D721Med (cell line): ENCODE measurements at regions not wholly inside any gene's neighbourhood (a gene's known extent, or its start where the extent isn't known, plus 50 kb on each side); places are given as distances from the start of the nearest gene placed in this dataset.
A peak's percentile ranks its signal among the peaks of the same experiment; 100 is the strongest.

Source experiments
- DNase-seq: peaks from one replicate; pipeline ENCODE4 v3.0.0; 2011; ENCODE audit warnings: low spot score; ENCODE audit not compliant: insufficient read length
- FAIRE-seq: peaks from 2 replicates; lab custom pipeline; 2011; peaks lifted over from hg19 to GRCh38; lab: Jason Lieb, UNC
- CTCF ChIP-seq: IDR thresholded peaks from 2 replicates; pipeline ENCODE4 v1.5.1; 2012; ENCODE audit warnings: mild to moderate bottlenecking, control low read depth; ENCODE audit not compliant: insufficient read depth; ENCODE audit errors: missing control alignments

- peak; percentile 23 for TF ChIP-seq CTCF
- FAIRE-seq: no peak
- no peak for DNase-seq
Measured at GRCh38 chr13:81714513-81714912, 1373.6 kb upstream of the SPRY2 start.

GRCh38 chr13:81713201-81713600, 1372.3 kb upstream of the SPRY2 start:
- DNase-seq: no peak
- no peak for FAIRE-seq
- TF ChIP-seq CTCF: no peak

GRCh38 chr13:81697826-81698225, 1356.9 kb upstream of the SPRY2 start:
- DNase-seq (no peak), FAIRE-seq (no peak)
- no peak for TF ChIP-seq CTCF

- FAIRE-seq (no peak), DNase-seq (no peak)
- no peak for TF ChIP-seq CTCF
Measured at GRCh38 chr13:81686877-81687276, 1346.0 kb upstream of the SPRY2 start.

- no peak for TF ChIP-seq CTCF
- DNase-seq: no peak
- no peak for FAIRE-seq
Measured at GRCh38 chr13:81683521-81683920, 1342.6 kb upstream of the SPRY2 start.

GRCh38 chr13:81682081-81682630, 1341.2 kb upstream of the SPRY2 start:
- no peak for TF ChIP-seq CTCF
- DNase-seq (no peak), FAIRE-seq (peak; percentile 44)

- no peak for TF ChIP-seq CTCF
- FAIRE-seq: no peak
- DNase-seq: no peak
Measured at GRCh38 chr13:81677857-81678256, 1336.9 kb upstream of the SPRY2 start.
